Adrenal gland (tissue), 9 donors: ENCODE measurements at regions not wholly inside any gene's neighbourhood (a gene's known extent, or its start where the extent isn't known, plus 50 kb on each side); places are given as distances from the start of the nearest gene placed in this dataset.
A peak's percentile ranks its signal among the peaks of the same experiment; 100 is the strongest.
"Not testable (repeated sequence)": the region's sequence is repeated elsewhere in the genome, so short reads cannot be mapped to it uniquely, and the experiment has no call there.

ENCODE experiments used
- DNase-seq, 7 donors: peaks; one replicate each; pipeline ENCODE4 v3.0.0-alpha.2; 2019 to 2020
- H3K27ac ChIP-seq, 5 donors: fragments of 200-600 bp; sonication (generic) in 4 of 5; 1 replicate in 3 of 5; 2 replicates in 2 of 5; pipeline versions ENCODE4 v1.5.1 to v1.8.0; 2016 to 2020; ENCODE audit warnings: mild to moderate bottlenecking in 1 of 5
- H3K27me3 ChIP-seq: fragments of 200-600 bp; 2 replicates; pipeline ENCODE4 v1.8.0; 2021
- H3K36me3 ChIP-seq, 2 donors: fragments of 200-600 bp; replicated peaks in 1 of 2; 1 replicate in 1 of 2; 2 replicates in 1 of 2; pipeline versions ENCODE4 v1.5.1 to v1.8.0; 2018 to 2022
- H3K4me1 ChIP-seq, 2 donors: fragments of 200-600 bp; replicated peaks in 1 of 2; 1 replicate in 1 of 2; 2 replicates in 1 of 2; pipeline versions ENCODE4 v1.5.1 to v1.8.0; 2018 to 2021
- H3K4me3 ChIP-seq, 4 donors: fragments of 200-600 bp; sonication (generic) in 3 of 4; one replicate each; pipeline ENCODE4 v1.5.1; 2016 to 2018
- H3K9me3 ChIP-seq, 3 donors: fragments of 200-600 bp; sonication (generic) in 1 of 3; replicated peaks in 1 of 3; 1 replicate in 2 of 3; 2 replicates in 1 of 3; pipeline versions ENCODE4 v1.5.1 to v1.8.0; 2016 to 2021
- CTCF ChIP-seq, 6 experiments: fragments of 450-650 bp in 4 of 6; fragments of 200-600 bp in 2 of 6; sonication (generic) in 1 of 6; IDR thresholded peaks; 1 replicate in 5 of 6; 2 replicates in 1 of 6; pipeline versions ENCODE4 v1.5.1 to v1.8.0; 2016 to 2021; ENCODE audit warnings: antibody characterized with exemption in 6 of 6, mild to moderate bottlenecking in 2 of 6, moderate library complexity in 1 of 6
- POLR2A ChIP-seq, 2 donors: fragments of 450-650 bp; IDR thresholded peaks; one replicate each; pipeline ENCODE4 v1.6.1; 2017; ENCODE audit warnings: antibody characterized with exemption in 2 of 2, mild to moderate bottlenecking in 2 of 2, moderate library complexity in 1 of 2
- WGBS, 4 donors: extraction: QIAGEN DNeasy Blood & Tissue Kit in 2 of 4; methylation state at CpG; one replicate each; pipeline versions ENCODE4 v1.1.5 to v1.1.7; 2013 to 2017; 5-methylcytosine and 5-hydroxymethylcytosine counted together
- intact Hi-C, 2 donors: fragments of 100-400 bp; cut with DNase I; formaldehyde crosslinking; loops; one replicate each; pipeline versions ENCODE4 v1.14.1 to v1.15.0; 2022 to 2023
- microRNA-seq, 3 donors: library from miRNA; unstranded; fragments of <30 nt; microRNA quantifications; one replicate each; pipeline ENCODE4, GENCODE V29; 2017 to 2020
- small RNA-seq, 2 donors: library from RNA; depleted of rRNA; stranded (forward); fragments of <200 nt; gene quantifications; one replicate each; pipeline ENCODE3, GENCODE V24; 2016
- donor health status: healthy with polysubstance abuse.
- donor health status: Bipolar disorder and iron deficiency.
- donor health status: DM: yes; HTN: yes; CAD: no.
- donor health status: DM: no; HTN: no; CAD: no.
- donor health status: DM: no; HTN: no; CAD: no.

GRCh38 chr10:56470701-56471100 is 109.6 kb upstream of the ZWINT start:
- no peaks in the 10 kb centered on the region for H3K4me1 ChIP-seq
- no peak for DNase-seq
- WGBS, 4 donors: 85 to 90% (median 89%) methylated on average over 1 of the region's 1 CpG
- no peak for TF ChIP-seq POLR2A (IDR thresholded peaks at IDR 0.05)
- no peak for TF ChIP-seq CTCF (IDR thresholded peaks at IDR 0.05)
- H3K27me3 ChIP-seq: no peaks in the 10 kb centered on the region
- H3K27ac ChIP-seq: no peak overlapping the region
- no peak overlapping the region for H3K4me3 ChIP-seq
- no peaks in the 10 kb centered on the region for H3K36me3 ChIP-seq
- peaks cover 0 to 4% (median 0%) of the 10 kb centered on the region in 3 donors for H3K9me3 ChIP-seq
- intact Hi-C loops: no loop called here

- no peak overlapping the region for H3K4me3 ChIP-seq
- TF ChIP-seq POLR2A (IDR thresholded peaks at IDR 0.05): no peak
- no peak overlapping the region for H3K27ac ChIP-seq
- intact Hi-C loops: no loop called here
- no peaks in the 10 kb centered on the region for H3K4me1 ChIP-seq
- H3K9me3 ChIP-seq: no peaks in the 10 kb centered on the region
- no peaks in the 10 kb centered on the region for H3K36me3 ChIP-seq
- DNase-seq: no peak
- H3K27me3 ChIP-seq: no peaks in the 10 kb centered on the region
Observed at GRCh38 chr10:56469482-56469881, 108.4 kb upstream of the ZWINT start.

- Histone ChIP-seq H3K27ac (no peak overlapping the region), H3K36me3 (no peaks in the 10 kb centered on the region), H3K27me3 (no peaks in the 10 kb centered on the region), H3K9me3 (no peaks in the 10 kb centered on the region), H3K4me1 (no peaks in the 10 kb centered on the region), H3K4me3 (no peak overlapping the region)
- TF ChIP-seq CTCF (IDR thresholded peaks at IDR 0.05) (no peak), POLR2A (IDR thresholded peaks at IDR 0.05) (no peak)
- DNase-seq: no peak
- intact Hi-C loops: no loop called here
- 88 to 91% (median 90%) methylated on average over 6 of the region's 6 CpGs for WGBS, 4 donors
Observed at GRCh38 chr10:56466005-56466404, 104.9 kb upstream of the ZWINT start.

GRCh38 chr10:56449770-56450169 is 88.7 kb upstream of the ZWINT start:
- intact Hi-C loops: no loop called here
- TF ChIP-seq POLR2A (IDR thresholded peaks at IDR 0.05) (no peak), CTCF (IDR thresholded peaks at IDR 0.05) (peak in 1 of 6 experiments; percentile 8)
- H3K4me3 ChIP-seq: no peak overlapping the region
- no peaks in the 10 kb centered on the region for H3K4me1 ChIP-seq
- no peaks in the 10 kb centered on the region for H3K36me3 ChIP-seq
- no peaks in the 10 kb centered on the region for H3K9me3 ChIP-seq
- DNase-seq: no peak
- H3K27me3 ChIP-seq: no peaks in the 10 kb centered on the region
- no peak overlapping the region for H3K27ac ChIP-seq

GRCh38 chr10:56447613-56448012 is 86.6 kb upstream of the ZWINT start:
- DNase-seq: not testable (repeated sequence)

GRCh38 chr10:56441337-56441736 is 80.3 kb upstream of the ZWINT start:
- H3K27me3 ChIP-seq, H3K27ac ChIP-seq, H3K4me1 ChIP-seq, H3K9me3 ChIP-seq, H3K36me3 ChIP-seq, DNase-seq, H3K4me3 ChIP-seq, intact Hi-C loops: not testable (repeated sequence)
- 71 to 86% (median 73%) methylated on average over 1 of the region's 1 CpG for WGBS, 4 donors

More at GRCh38 chr10:56447613-56448012, 86.6 kb upstream of the ZWINT start:
- H3K4me1 ChIP-seq, H3K27me3 ChIP-seq, H3K4me3 ChIP-seq, H3K9me3 ChIP-seq, intact Hi-C loops, H3K27ac ChIP-seq, H3K36me3 ChIP-seq: not testable (repeated sequence)
- WGBS, 4 donors: 82 to 90% (median 83%) methylated on average over 6 to 10 of the region's 10 CpGs

Small RNAs in the stretch of these regions (microRNA-seq; reads per million reads assigned to microRNA genes)
- gene MIR3924: 0 reads per million in 3 donors

Small RNAs in the stretch of these regions (small RNA-seq; reads per million reads assigned to genes)
- gene AL731534.1: 0 reads per million in 2 donors
- 0 reads per million in 2 donors for gene MIR3924
- gene RF01299: 0 to 0.08 reads per million in 2 donors
